HG02970 (cell line): ENCODE measurements at regions not wholly inside any gene's neighbourhood (a gene's known extent, or its start where the extent isn't known, plus 50 kb on each side); places are given as distances from the start of the nearest gene placed in this dataset.
"Not testable (repeated sequence)": the region's sequence is repeated elsewhere in the genome, so short reads cannot be mapped to it uniquely, and the experiment has no call there.

Experiments used
- ATAC-seq: cut with Tn5 transposase; IDR thresholded peaks from one replicate; pipeline ENCODE4 v1.9.1; 2021; ENCODE audit warnings: mild to moderate bottlenecking, moderate library complexity, moderate number of reproducible peaks; ENCODE audit not compliant: unreplicated experiment, low FRiP score

GRCh38 chr18:34350778-34351177 is 126.1 kb upstream of the NOL4 start:
- no peak for ATAC-seq

GRCh38 chr18:34352385-34353163 is 127.9 kb upstream of the NOL4 start:
- no peak for ATAC-seq

- ATAC-seq: no peak
These were observed 129.6 kb upstream of the NOL4 start for GRCh38 chr18:34354351-34354750.

- ATAC-seq: no peak
These were observed 133.3 kb upstream of the NOL4 start for GRCh38 chr18:34357944-34358580.

- no peak for ATAC-seq
These were observed 134.2 kb upstream of the NOL4 start for GRCh38 chr18:34358923-34359322.

GRCh38 chr18:34364699-34365098 is 140.0 kb upstream of the NOL4 start:
- no peak for ATAC-seq

- no peak for ATAC-seq
These were observed 146.1 kb upstream of the NOL4 start for GRCh38 chr18:34370704-34371395.

GRCh38 chr18:34380326-34380725 is 155.6 kb upstream of the NOL4 start:
- ATAC-seq: no peak

- no peak for ATAC-seq
These were observed 160.6 kb upstream of the NOL4 start for GRCh38 chr18:34385311-34385710.

- no peak for ATAC-seq
These were observed 162.1 kb upstream of the NOL4 start for GRCh38 chr18:34386803-34387202.

GRCh38 chr18:34397286-34397896 is 172.7 kb upstream of the NOL4 start:
- no peak for ATAC-seq

- no peak for ATAC-seq
These were observed 175.2 kb upstream of the NOL4 start for GRCh38 chr18:34399892-34400291.

GRCh38 chr18:34400834-34401233 is 176.1 kb upstream of the NOL4 start:
- no peak for ATAC-seq

GRCh38 chr18:34401775-34402174 is 177.1 kb upstream of the NOL4 start:
- no peak for ATAC-seq

GRCh38 chr18:34407471-34407870 is 182.8 kb upstream of the NOL4 start:
- ATAC-seq: not testable (repeated sequence)

GRCh38 chr18:34411952-34412351 is 187.2 kb upstream of the NOL4 start:
- no peak for ATAC-seq

- ATAC-seq: no peak
These were observed 206.3 kb upstream of the NOL4 start for GRCh38 chr18:34431042-34431441.

- no peak for ATAC-seq
These were observed 219.9 kb upstream of the NOL4 start for GRCh38 chr18:34444622-34445021.

- no peak for ATAC-seq
These were observed 223.9 kb upstream of the NOL4 start for GRCh38 chr18:34448662-34449061.

- ATAC-seq: no peak
These were observed 233.0 kb upstream of the NOL4 start for GRCh38 chr18:34457761-34458160.

- ATAC-seq: no peak
These were observed 233.8 kb upstream of the NOL4 start for GRCh38 chr18:34458410-34458977.
